Keratinocyte (primary cell): ENCODE measurements at regions not wholly inside any gene's neighbourhood (a gene's known extent, or its start where the extent isn't known, plus 50 kb on each side); places are given as distances from the start of the nearest gene placed in this dataset.

Source experiments
- EZH2 ChIP-seq: IDR thresholded peaks from one replicate; pipeline ENCODE4 v1.6.1; 2012; ENCODE audit warnings: inconsistent platforms, mild to moderate bottlenecking, low read length, moderate library complexity
- TF ChIP-seq, protein P1 (sequence below), 3 experiments: IDR thresholded peaks in 1 of 3; conservative IDR thresholded peaks in 1 of 3; optimal IDR thresholded peaks in 1 of 3; 2 replicates in 2 of 3; 3 replicates in 1 of 3; pipeline versions ENCODE3 to v1.5.1; 2011; ENCODE audit warnings: low read length in 3 of 3, mild to moderate bottlenecking in 3 of 3, moderate library complexity in 2 of 3, control low read depth in 1 of 3, inconsistent platforms in 1 of 3; ENCODE audit not compliant: insufficient read depth in 2 of 3; ENCODE audit errors: extremely low read depth in 1 of 3

DNA sequence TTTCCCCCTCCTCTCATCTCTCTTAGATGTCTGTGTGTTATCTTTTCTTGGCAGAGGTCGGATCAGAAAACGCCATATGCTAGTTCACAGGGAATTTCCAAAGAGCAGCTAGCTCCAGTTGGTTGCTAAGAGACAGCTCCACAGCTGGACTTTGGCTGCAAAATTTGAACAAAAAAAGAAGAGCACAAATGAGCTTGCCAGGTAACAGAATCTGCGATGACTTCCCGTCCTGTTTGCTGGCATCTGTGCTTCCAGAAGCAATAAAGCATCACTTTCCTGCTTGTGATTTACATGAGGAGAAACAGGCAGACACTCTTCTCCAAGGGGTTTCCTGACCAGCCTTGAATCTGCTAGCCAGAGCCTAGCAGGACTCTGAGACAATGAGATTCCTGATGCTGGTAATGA lies 596.0 kb upstream of the B3GAT1 start:
- TF ChIP-seq, protein P1, sequence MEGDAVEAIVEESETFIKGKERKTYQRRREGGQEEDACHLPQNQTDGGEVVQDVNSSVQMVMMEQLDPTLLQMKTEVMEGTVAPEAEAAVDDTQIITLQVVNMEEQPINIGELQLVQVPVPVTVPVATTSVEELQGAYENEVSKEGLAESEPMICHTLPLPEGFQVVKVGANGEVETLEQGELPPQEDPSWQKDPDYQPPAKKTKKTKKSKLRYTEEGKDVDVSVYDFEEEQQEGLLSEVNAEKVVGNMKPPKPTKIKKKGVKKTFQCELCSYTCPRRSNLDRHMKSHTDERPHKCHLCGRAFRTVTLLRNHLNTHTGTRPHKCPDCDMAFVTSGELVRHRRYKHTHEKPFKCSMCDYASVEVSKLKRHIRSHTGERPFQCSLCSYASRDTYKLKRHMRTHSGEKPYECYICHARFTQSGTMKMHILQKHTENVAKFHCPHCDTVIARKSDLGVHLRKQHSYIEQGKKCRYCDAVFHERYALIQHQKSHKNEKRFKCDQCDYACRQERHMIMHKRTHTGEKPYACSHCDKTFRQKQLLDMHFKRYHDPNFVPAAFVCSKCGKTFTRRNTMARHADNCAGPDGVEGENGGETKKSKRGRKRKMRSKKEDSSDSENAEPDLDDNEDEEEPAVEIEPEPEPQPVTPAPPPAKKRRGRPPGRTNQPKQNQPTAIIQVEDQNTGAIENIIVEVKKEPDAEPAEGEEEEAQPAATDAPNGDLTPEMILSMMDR (optimal IDR thresholded peaks at IDR 0.05 in 1 of 3, IDR thresholded peaks at IDR 0.05 in 1 of 3, conservative IDR thresholded peaks at IDR 0.05 in 1 of 3; ENCODE audit: extremely low read depth in 1 of 3, insufficient read depth in 2 of 3, low read length in 3 of 3), result no peak
- no peak for TF ChIP-seq EZH2
